GM12865 (cell line): ENCODE measurements at regions not wholly inside any gene's neighbourhood (a gene's known extent, or its start where the extent isn't known, plus 50 kb on each side); places are given as distances from the start of the nearest gene placed in this dataset.

Source experiments
- DNase-seq: peaks from one replicate; pipeline ENCODE4 v3.0.0; 2010; ENCODE audit warnings: low read depth
- H3K4me3 ChIP-seq: 2 replicates; pipeline ENCODE4 v1.5.1; 2011; ENCODE audit warnings: mild to moderate bottlenecking, low read depth, low read length, control low read depth
- CTCF ChIP-seq: IDR thresholded peaks from 2 replicates; pipeline ENCODE4 v1.5.1; 2011; ENCODE audit warnings: low read length, control low read depth, low read depth, inconsistent platforms; ENCODE audit not compliant: insufficient read depth; ENCODE audit errors: missing control alignments

GRCh38 chr20:29687438-29687837 lies 1570.0 kb upstream of the DEFB115 start:
- TF ChIP-seq CTCF, result no peak
- no peak overlapping the region for H3K4me3 ChIP-seq
- no peak for DNase-seq

GRCh38 chr20:29689411-29690225 lies 1567.8 kb upstream of the DEFB115 start:
- TF ChIP-seq CTCF, result no peak
- no peak overlapping the region for H3K4me3 ChIP-seq
- no peak for DNase-seq

- no peak for DNase-seq
- TF ChIP-seq CTCF, result no peak
- no peak overlapping the region for H3K4me3 ChIP-seq
These were observed 1567.2 kb upstream of the DEFB115 start for GRCh38 chr20:29690274-29690673.

GRCh38 chr20:29740601-29740950 lies 1516.9 kb upstream of the DEFB115 start:
- DNase-seq, result no peak
- no peak for TF ChIP-seq CTCF
- no peak overlapping the region for H3K4me3 ChIP-seq

- no peak for TF ChIP-seq CTCF
- no peak for DNase-seq
- no peak overlapping the region for H3K4me3 ChIP-seq
These were observed 1516.4 kb upstream of the DEFB115 start for GRCh38 chr20:29740951-29741593.

- no peak overlapping the region for H3K4me3 ChIP-seq
- no peak for DNase-seq
- no peak for TF ChIP-seq CTCF
These were observed 1515.9 kb upstream of the DEFB115 start for GRCh38 chr20:29741594-29741893.
